Astrocyte (in vitro differentiated cells and primary cell): ENCODE measurements at regions not wholly inside any gene's neighbourhood (a gene's known extent, or its start where the extent isn't known, plus 50 kb on each side); places are given as distances from the start of the nearest gene placed in this dataset.

Source experiments
- DNase-seq: peaks from one replicate; pipeline ENCODE4 v3.0.0-alpha.2; 2010; ENCODE audit warnings: low read depth
- FAIRE-seq: peaks from 2 replicates; lab custom pipeline; 2011; peaks lifted over from hg19 to GRCh38; lab: Jason Lieb, UNC
- H2AFZ ChIP-seq: 2 replicates; pipeline ENCODE4 v1.6.0; 2012; ENCODE audit warnings: low read depth, low read length, inconsistent platforms
- H3K27ac ChIP-seq: 2 replicates; pipeline ENCODE4 v1.5.1; 2011; ENCODE audit warnings: low read depth, low read length, inconsistent platforms
- H3K27me3 ChIP-seq: 2 replicates; pipeline ENCODE4 v1.6.0; 2011; ENCODE audit warnings: low read length, inconsistent platforms; ENCODE audit not compliant: insufficient read depth
- H3K36me3 ChIP-seq: 2 replicates; pipeline ENCODE4 v1.5.1; 2011; ENCODE audit warnings: low read length, inconsistent platforms; ENCODE audit not compliant: insufficient read depth
- H3K4me1 ChIP-seq: 2 replicates; pipeline ENCODE4 v1.5.1; 2011; ENCODE audit warnings: low read length, inconsistent platforms; ENCODE audit not compliant: insufficient read depth
- H3K4me2 ChIP-seq: 2 replicates; pipeline ENCODE4 v1.6.0; 2012; ENCODE audit warnings: low read length, inconsistent platforms
- H3K4me3 ChIP-seq: 2 replicates; pipeline ENCODE4 v1.5.1; 2011; ENCODE audit warnings: low read depth, mild to moderate bottlenecking, low read length, inconsistent platforms; ENCODE audit not compliant: insufficient read depth
- H3K79me2 ChIP-seq: 2 replicates; pipeline ENCODE4 v1.6.0; 2012; ENCODE audit warnings: mild to moderate bottlenecking, low read length, inconsistent platforms; ENCODE audit not compliant: insufficient read depth
- H3K9ac ChIP-seq: 2 replicates; pipeline ENCODE4 v1.6.0; 2012; ENCODE audit warnings: mild to moderate bottlenecking, low read length, inconsistent platforms
- H3K9me3 ChIP-seq: 2 replicates; pipeline ENCODE4 v1.5.1; 2012; ENCODE audit warnings: low read depth, mild to moderate bottlenecking, low read length, inconsistent platforms; ENCODE audit not compliant: insufficient read depth
- H4K20me1 ChIP-seq: 2 replicates; pipeline ENCODE4 v1.6.0; 2012; ENCODE audit warnings: low read length, inconsistent platforms; ENCODE audit not compliant: insufficient read depth
- H3K27ac Mint-ChIP-seq: one replicate; pipeline ENCODE4 v1.8.0; 2021; ENCODE audit warnings: mild to moderate bottlenecking, mixed read lengths; ENCODE audit not compliant: unreplicated experiment
- H3K27me3 Mint-ChIP-seq: one replicate; pipeline ENCODE4 v1.8.0; 2021; ENCODE audit warnings: low read depth, mixed read lengths; ENCODE audit not compliant: unreplicated experiment
- H3K36me3 Mint-ChIP-seq: one replicate; pipeline ENCODE4 v1.8.0; 2021; ENCODE audit warnings: low read depth, mixed read lengths; ENCODE audit not compliant: unreplicated experiment
- H3K4me1 Mint-ChIP-seq: one replicate; pipeline ENCODE4 v1.8.0; 2021; ENCODE audit warnings: low read depth, mixed read lengths; ENCODE audit not compliant: unreplicated experiment
- H3K4me3 Mint-ChIP-seq: one replicate; pipeline ENCODE4 v1.8.0; 2021; ENCODE audit warnings: mild to moderate bottlenecking, moderate library complexity, mixed read lengths; ENCODE audit not compliant: unreplicated experiment
- H3K9me3 Mint-ChIP-seq: one replicate; pipeline ENCODE4 v1.8.0; 2021; ENCODE audit warnings: mild to moderate bottlenecking, mixed read lengths; ENCODE audit not compliant: unreplicated experiment
- CTCF ChIP-seq: IDR thresholded peaks from 2 replicates; pipeline ENCODE4 v1.5.1; 2011; ENCODE audit warnings: low read depth, mild to moderate bottlenecking, inconsistent platforms, low read length, moderate library complexity; ENCODE audit not compliant: insufficient read depth
- EZH2 ChIP-seq: IDR thresholded peaks from 2 replicates; pipeline ENCODE4 v1.6.1; 2012; ENCODE audit warnings: mild to moderate bottlenecking, low read length, inconsistent platforms; ENCODE audit not compliant: insufficient read depth

GRCh38 chr2:2501454-2502200 lies 170.6 kb upstream of the MYT1L start:
- H3K27me3 Mint-ChIP-seq: peaks cover 8% of the 10 kb centered on the region
- H3K9ac ChIP-seq: no peak overlapping the region
- FAIRE-seq (no peak), DNase-seq (no peak)
- H3K36me3 ChIP-seq: no peaks in the 10 kb centered on the region
- no peak overlapping the region for H3K27ac ChIP-seq
- H3K27me3 ChIP-seq: no peaks in the 10 kb centered on the region
- TF ChIP-seq EZH2 (no peak), CTCF (no peak)
- H3K27ac Mint-ChIP-seq: no peak overlapping the region
- no peak overlapping the region for H3K4me3 Mint-ChIP-seq
- no peaks in the 10 kb centered on the region for H3K4me1 ChIP-seq
- H3K79me2 ChIP-seq: no peaks in the 10 kb centered on the region
- H3K4me3 ChIP-seq: no peak overlapping the region
- H4K20me1 ChIP-seq: no peaks in the 10 kb centered on the region
- H3K9me3 ChIP-seq: no peaks in the 10 kb centered on the region
- no peak overlapping the region for H3K4me2 ChIP-seq
- H3K36me3 Mint-ChIP-seq: no peaks in the 10 kb centered on the region
- peaks cover 11% of the 10 kb centered on the region for H3K4me1 Mint-ChIP-seq
- no peak overlapping the region for H2AFZ ChIP-seq
- H3K9me3 Mint-ChIP-seq: peaks cover 3% of the 10 kb centered on the region

GRCh38 chr2:2495606-2496005 lies 164.5 kb upstream of the MYT1L start:
- no peak overlapping the region for H3K9ac ChIP-seq
- DNase-seq (no peak), FAIRE-seq (no peak)
- no peak overlapping the region for H3K4me2 ChIP-seq
- no peaks in the 10 kb centered on the region for H4K20me1 ChIP-seq
- no peaks in the 10 kb centered on the region for H3K36me3 ChIP-seq
- no peaks in the 10 kb centered on the region for H3K27me3 ChIP-seq
- H3K4me1 ChIP-seq: no peaks in the 10 kb centered on the region
- H3K79me2 ChIP-seq: no peaks in the 10 kb centered on the region
- H3K4me3 ChIP-seq: no peak overlapping the region
- TF ChIP-seq EZH2: no peak
- TF ChIP-seq CTCF: no peak
- H3K9me3 ChIP-seq: peaks cover 5% of the 10 kb centered on the region
- Mint-ChIP-seq H3K4me3 (no peak overlapping the region), H3K27me3 (peaks cover 5% of the 10 kb centered on the region), H3K9me3 (no peaks in the 10 kb centered on the region), H3K4me1 (no peaks in the 10 kb centered on the region), H3K36me3 (no peaks in the 10 kb centered on the region), H3K27ac (no peak overlapping the region)
- no peak overlapping the region for H2AFZ ChIP-seq
- no peak overlapping the region for H3K27ac ChIP-seq

- no peaks in the 10 kb centered on the region for H3K4me1 ChIP-seq
- peaks cover 5% of the 10 kb centered on the region for H3K9me3 ChIP-seq
- H3K27me3 Mint-ChIP-seq: peaks cover 3% of the 10 kb centered on the region
- H2AFZ ChIP-seq: no peak overlapping the region
- no peak overlapping the region for H3K4me3 ChIP-seq
- H3K36me3 Mint-ChIP-seq: no peaks in the 10 kb centered on the region
- FAIRE-seq (no peak), DNase-seq (no peak)
- no peak overlapping the region for H3K27ac Mint-ChIP-seq
- H3K9ac ChIP-seq: no peak overlapping the region
- no peaks in the 10 kb centered on the region for H3K9me3 Mint-ChIP-seq
- H3K79me2 ChIP-seq: no peaks in the 10 kb centered on the region
- no peak overlapping the region for H3K4me2 ChIP-seq
- no peak overlapping the region for H3K4me3 Mint-ChIP-seq
- TF ChIP-seq EZH2 (no peak), CTCF (no peak)
- no peaks in the 10 kb centered on the region for H3K4me1 Mint-ChIP-seq
- no peaks in the 10 kb centered on the region for H4K20me1 ChIP-seq
- no peaks in the 10 kb centered on the region for H3K36me3 ChIP-seq
- no peaks in the 10 kb centered on the region for H3K27me3 ChIP-seq
- no peak overlapping the region for H3K27ac ChIP-seq
These were observed 162.4 kb upstream of the MYT1L start for GRCh38 chr2:2493496-2493895.
